ENCODE measurements at regions not wholly inside any gene's neighbourhood (a gene's known extent, or its start where the extent isn't known, plus 50 kb on each side); places are given as distances from the start of the nearest gene placed in this dataset.

- TF ChIP-seq CTCF (IDR thresholded peaks at IDR 0.05; ENCODE audit: low read depth, low read length, missing input control): no peak
- TF ChIP-seq GABPA (IDR thresholded peaks at IDR 0.05 in 1 of 2, conservative IDR thresholded peaks at IDR 0.05 in 1 of 2): no peak
- no peak for TF ChIP-seq HNF4A (conservative IDR thresholded peaks at IDR 0.05)
- TF ChIP-seq SP1 (IDR thresholded peaks at IDR 0.05): no peak
- no peak for TF ChIP-seq RXRA (IDR thresholded peaks at IDR 0.05)
- TF ChIP-seq MAX (IDR thresholded peaks at IDR 0.05): no peak
- TF ChIP-seq, protein P1, sequence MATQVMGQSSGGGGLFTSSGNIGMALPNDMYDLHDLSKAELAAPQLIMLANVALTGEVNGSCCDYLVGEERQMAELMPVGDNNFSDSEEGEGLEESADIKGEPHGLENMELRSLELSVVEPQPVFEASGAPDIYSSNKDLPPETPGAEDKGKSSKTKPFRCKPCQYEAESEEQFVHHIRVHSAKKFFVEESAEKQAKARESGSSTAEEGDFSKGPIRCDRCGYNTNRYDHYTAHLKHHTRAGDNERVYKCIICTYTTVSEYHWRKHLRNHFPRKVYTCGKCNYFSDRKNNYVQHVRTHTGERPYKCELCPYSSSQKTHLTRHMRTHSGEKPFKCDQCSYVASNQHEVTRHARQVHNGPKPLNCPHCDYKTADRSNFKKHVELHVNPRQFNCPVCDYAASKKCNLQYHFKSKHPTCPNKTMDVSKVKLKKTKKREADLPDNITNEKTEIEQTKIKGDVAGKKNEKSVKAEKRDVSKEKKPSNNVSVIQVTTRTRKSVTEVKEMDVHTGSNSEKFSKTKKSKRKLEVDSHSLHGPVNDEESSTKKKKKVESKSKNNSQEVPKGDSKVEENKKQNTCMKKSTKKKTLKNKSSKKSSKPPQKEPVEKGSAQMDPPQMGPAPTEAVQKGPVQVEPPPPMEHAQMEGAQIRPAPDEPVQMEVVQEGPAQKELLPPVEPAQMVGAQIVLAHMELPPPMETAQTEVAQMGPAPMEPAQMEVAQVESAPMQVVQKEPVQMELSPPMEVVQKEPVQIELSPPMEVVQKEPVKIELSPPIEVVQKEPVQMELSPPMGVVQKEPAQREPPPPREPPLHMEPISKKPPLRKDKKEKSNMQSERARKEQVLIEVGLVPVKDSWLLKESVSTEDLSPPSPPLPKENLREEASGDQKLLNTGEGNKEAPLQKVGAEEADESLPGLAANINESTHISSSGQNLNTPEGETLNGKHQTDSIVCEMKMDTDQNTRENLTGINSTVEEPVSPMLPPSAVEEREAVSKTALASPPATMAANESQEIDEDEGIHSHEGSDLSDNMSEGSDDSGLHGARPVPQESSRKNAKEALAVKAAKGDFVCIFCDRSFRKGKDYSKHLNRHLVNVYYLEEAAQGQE (IDR thresholded peaks at IDR 0.05): no peak
- TF ChIP-seq EGR1 (IDR thresholded peaks at IDR 0.05; ENCODE audit: low read depth in 2 of 2): no peak
- no peak for TF ChIP-seq ATF3 (IDR thresholded peaks at IDR 0.05)
- TF ChIP-seq TAF1 (conservative IDR thresholded peaks at IDR 0.05): no peak
These were observed 599.6 kb upstream of the PKDCC start for GRCh38 chr2:41448221-41448620.
